HEK293 (cell line): ENCODE measurements at regions not wholly inside any gene's neighbourhood (a gene's known extent, or its start where the extent isn't known, plus 50 kb on each side); places are given as distances from the start of the nearest gene placed in this dataset.

Experiments used
- CTCF ChIA-PET: fragments of 350-600 bp; formaldehyde crosslinking; extraction: SDS; loops from one replicate; lab custom pipeline; 2021; ENCODE audit warnings: antibody characterized with exemption; lab: Yijun Ruan, JAX
- POLR2A ChIA-PET: fragments of 300-600 bp; formaldehyde crosslinking; extraction: SDS; loops from one replicate; lab custom pipeline; 2020; ENCODE audit warnings: antibody characterized with exemption, inconsistent platforms; lab: Yijun Ruan, JAX
- H3K27ac ChIP-seq: fragments of 200-500 bp; sonication (Bioruptor generic); 2 replicates; pipeline ENCODE4 v1.5.1; 2014; ENCODE audit warnings: low read depth, low read length, control low read depth, inconsistent platforms; ENCODE audit errors: extremely low read depth
- H3K36me3 ChIP-seq, 2 experiments: fragments of 200-500 bp in 1 of 2; sonication (Bioruptor generic) in 1 of 2; 1 replicate in 1 of 2; 2 replicates in 1 of 2; pipeline ENCODE4 v1.5.1; 2014 to 2017; ENCODE audit warnings: inconsistent platforms in 2 of 2, low read length in 2 of 2; ENCODE audit not compliant: control insufficient read depth in 2 of 2, insufficient read depth in 1 of 2
- H3K4me1 ChIP-seq: fragments of 200-500 bp; sonication (Bioruptor generic); 2 replicates; pipeline ENCODE4 v1.5.1; 2014; ENCODE audit warnings: mild to moderate bottlenecking, low read length, inconsistent platforms; ENCODE audit not compliant: control insufficient read depth, insufficient read depth
- H3K4me3 ChIP-seq: 2 replicates; pipeline ENCODE4 v1.5.1; 2011; ENCODE audit warnings: low read depth, mild to moderate bottlenecking, control low read depth, low read length, moderate library complexity
- H3K9me3 ChIP-seq: fragments of 200-500 bp; sonication (Bioruptor generic); 2 replicates; pipeline ENCODE4 v1.5.1; 2014; ENCODE audit warnings: low read depth, low read length, inconsistent platforms; ENCODE audit not compliant: control insufficient read depth, insufficient read depth
- ZBTB7A ChIP-seq: fragments of 450-650 bp; formaldehyde crosslinking; IDR thresholded peaks from 2 replicates; pipeline ENCODE4 v1.5.1; 2016; ENCODE audit warnings: low read depth, missing biosample characterization, missing genetic modification characterization
- ZNF16 ChIP-seq: fragments of 450-650 bp; formaldehyde crosslinking; IDR thresholded peaks from 2 replicates; pipeline ENCODE4 v1.5.1; 2016; ENCODE audit warnings: low read depth, missing biosample characterization, missing genetic modification characterization
- ZNF211 ChIP-seq: fragments of 450-650 bp; formaldehyde crosslinking; IDR thresholded peaks from 2 replicates; pipeline ENCODE4 v1.5.1; 2016; ENCODE audit warnings: low read depth, missing biosample characterization, missing genetic modification characterization
- ZNF292 ChIP-seq: fragments of 450-650 bp; formaldehyde crosslinking; IDR thresholded peaks from 2 replicates; pipeline ENCODE4 v1.5.1; 2016; ENCODE audit warnings: low read depth, missing biosample characterization, missing genetic modification characterization, borderline replicate concordance
- ZNF394 ChIP-seq: fragments of 450-650 bp; formaldehyde crosslinking; IDR thresholded peaks from 2 replicates; pipeline ENCODE4 v1.5.1; 2016; ENCODE audit warnings: missing biosample characterization, missing genetic modification characterization, mild to moderate bottlenecking, moderate library complexity, borderline replicate concordance
- ZNF48 ChIP-seq: fragments of 450-650 bp; formaldehyde crosslinking; IDR thresholded peaks from 2 replicates; pipeline ENCODE4 v1.5.1; 2016; ENCODE audit warnings: missing biosample characterization, missing genetic modification characterization
- ZXDB ChIP-seq: fragments of 450-650 bp; formaldehyde crosslinking; IDR thresholded peaks from 2 replicates; pipeline ENCODE4 v1.5.1; 2016; ENCODE audit warnings: missing biosample characterization, missing genetic modification characterization
- TF ChIP-seq, protein P1 (sequence below): fragments of 450-650 bp; formaldehyde crosslinking; IDR thresholded peaks from 2 replicates; pipeline ENCODE4 v1.5.1; 2016; ENCODE audit warnings: missing biosample characterization, missing genetic modification characterization
- TF ChIP-seq, protein P2 (sequence below): fragments of 450-650 bp; formaldehyde crosslinking; IDR thresholded peaks from 2 replicates; pipeline ENCODE4 v1.5.1; 2016; ENCODE audit warnings: missing biosample characterization, missing genetic modification characterization
- TF ChIP-seq, protein P3 (sequence below): fragments of 450-650 bp; formaldehyde crosslinking; conservative IDR thresholded peaks from 2 replicates; pipeline ENCODE4 v1.5.1; 2016; ENCODE audit warnings: low read depth, missing biosample characterization, missing genetic modification characterization

DNA sequence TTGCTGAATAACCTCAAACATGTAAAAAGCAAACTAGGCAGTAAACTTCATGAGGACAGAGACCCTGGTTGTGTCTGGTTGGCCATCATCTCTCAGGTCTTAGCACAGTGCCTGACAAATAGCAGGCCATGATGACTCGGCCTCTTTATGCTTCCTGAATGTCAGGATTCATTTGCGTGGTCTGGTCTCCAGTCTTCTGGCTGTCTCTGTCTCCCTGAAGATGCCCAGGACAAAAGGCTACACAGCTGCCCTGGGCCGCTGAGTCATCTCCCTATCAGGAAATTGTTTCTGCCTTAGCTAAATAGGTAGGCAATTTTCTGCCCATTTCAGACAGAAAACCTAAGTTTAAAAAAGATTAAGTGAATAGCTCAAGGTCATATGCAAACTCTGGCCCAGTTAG, 84.1 kb upstream of the FNDC3A start (continued):
- TF ChIP-seq ZNF292 (tag by site-specific recombination) = no peak
- TF ChIP-seq, protein P1, sequence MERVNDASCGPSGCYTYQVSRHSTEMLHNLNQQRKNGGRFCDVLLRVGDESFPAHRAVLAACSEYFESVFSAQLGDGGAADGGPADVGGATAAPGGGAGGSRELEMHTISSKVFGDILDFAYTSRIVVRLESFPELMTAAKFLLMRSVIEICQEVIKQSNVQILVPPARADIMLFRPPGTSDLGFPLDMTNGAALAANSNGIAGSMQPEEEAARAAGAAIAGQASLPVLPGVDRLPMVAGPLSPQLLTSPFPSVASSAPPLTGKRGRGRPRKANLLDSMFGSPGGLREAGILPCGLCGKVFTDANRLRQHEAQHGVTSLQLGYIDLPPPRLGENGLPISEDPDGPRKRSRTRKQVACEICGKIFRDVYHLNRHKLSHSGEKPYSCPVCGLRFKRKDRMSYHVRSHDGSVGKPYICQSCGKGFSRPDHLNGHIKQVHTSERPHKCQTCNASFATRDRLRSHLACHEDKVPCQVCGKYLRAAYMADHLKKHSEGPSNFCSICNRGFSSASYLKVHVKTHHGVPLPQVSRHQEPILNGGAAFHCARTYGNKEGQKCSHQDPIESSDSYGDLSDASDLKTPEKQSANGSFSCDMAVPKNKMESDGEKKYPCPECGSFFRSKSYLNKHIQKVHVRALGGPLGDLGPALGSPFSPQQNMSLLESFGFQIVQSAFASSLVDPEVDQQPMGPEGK (tag by site-specific recombination) = no peak
- TF ChIP-seq ZBTB7A = no peak

DNA sequence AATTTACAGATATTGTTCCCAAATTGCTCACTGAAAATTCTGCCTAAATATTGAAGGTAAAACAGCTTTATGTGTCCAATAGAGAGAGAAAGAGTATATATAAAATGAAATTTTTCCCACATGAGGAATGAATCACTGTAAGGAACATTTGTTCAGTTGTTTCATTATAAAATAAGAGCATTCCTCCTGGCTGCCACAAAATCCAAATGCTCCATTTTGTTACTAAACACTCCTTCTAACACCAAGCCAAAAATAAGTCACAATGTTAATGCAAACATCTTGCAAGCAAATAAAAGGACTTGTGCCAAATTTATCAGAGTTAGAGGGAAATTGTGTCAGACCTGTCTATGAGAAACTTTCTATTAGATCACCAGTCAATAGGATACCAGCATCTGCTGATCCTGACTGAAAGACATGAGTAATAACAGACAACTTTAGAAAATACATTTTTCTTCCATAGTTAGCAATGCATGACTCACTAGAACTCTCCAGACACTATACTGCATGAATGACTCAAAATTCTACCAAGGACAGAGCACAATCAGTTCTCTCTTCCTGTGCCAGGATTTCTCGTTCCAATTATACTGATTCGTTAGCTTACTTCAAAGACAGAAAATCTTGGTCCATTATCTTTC, 83.5 kb upstream of the FNDC3A start:
- CTCF ChIA-PET = no interaction called here

DNA sequence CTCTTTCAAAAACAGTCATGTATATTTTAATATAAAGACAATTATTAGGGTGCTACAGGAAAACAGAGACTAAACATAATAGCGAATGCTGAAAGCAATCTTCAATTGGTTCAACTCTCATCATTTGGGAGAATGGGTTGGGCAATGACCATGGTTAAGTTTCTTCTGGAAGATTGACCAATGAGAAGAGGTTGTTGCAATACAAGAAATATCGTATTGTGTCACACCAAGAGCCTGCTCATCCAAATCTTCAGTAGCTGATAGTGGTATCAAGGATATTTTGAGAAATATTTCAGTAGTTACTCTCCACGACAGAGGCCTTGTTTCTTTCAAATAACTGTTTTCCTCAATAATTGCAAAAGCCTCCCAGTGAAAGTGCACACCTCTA, 83.0 kb upstream of the FNDC3A start:
- no peak overlapping the region for H3K27ac ChIP-seq
- no peak overlapping the region for H3K4me3 ChIP-seq
- H3K36me3 ChIP-seq = no peaks in the 10 kb centered on the region
- POLR2A ChIA-PET = no interaction called here
- no peak for TF ChIP-seq ZNF394 (tag by site-specific recombination)
- CTCF ChIA-PET = interaction anchor here (0.5 kb wide), 1 partner anchor 32 kb away, joined by 3 read pairs; no protein-coding TSS in a partner anchor
- H3K9me3 ChIP-seq = no peaks in the 10 kb centered on the region
- H3K4me1 ChIP-seq = no peaks in the 10 kb centered on the region

More for the DNA sequence above, 83.5 kb upstream of the FNDC3A start:
- no peak for TF ChIP-seq ZNF48 (tag by site-specific recombination)
- no peak for TF ChIP-seq ZXDB
- TF ChIP-seq, protein P2, sequence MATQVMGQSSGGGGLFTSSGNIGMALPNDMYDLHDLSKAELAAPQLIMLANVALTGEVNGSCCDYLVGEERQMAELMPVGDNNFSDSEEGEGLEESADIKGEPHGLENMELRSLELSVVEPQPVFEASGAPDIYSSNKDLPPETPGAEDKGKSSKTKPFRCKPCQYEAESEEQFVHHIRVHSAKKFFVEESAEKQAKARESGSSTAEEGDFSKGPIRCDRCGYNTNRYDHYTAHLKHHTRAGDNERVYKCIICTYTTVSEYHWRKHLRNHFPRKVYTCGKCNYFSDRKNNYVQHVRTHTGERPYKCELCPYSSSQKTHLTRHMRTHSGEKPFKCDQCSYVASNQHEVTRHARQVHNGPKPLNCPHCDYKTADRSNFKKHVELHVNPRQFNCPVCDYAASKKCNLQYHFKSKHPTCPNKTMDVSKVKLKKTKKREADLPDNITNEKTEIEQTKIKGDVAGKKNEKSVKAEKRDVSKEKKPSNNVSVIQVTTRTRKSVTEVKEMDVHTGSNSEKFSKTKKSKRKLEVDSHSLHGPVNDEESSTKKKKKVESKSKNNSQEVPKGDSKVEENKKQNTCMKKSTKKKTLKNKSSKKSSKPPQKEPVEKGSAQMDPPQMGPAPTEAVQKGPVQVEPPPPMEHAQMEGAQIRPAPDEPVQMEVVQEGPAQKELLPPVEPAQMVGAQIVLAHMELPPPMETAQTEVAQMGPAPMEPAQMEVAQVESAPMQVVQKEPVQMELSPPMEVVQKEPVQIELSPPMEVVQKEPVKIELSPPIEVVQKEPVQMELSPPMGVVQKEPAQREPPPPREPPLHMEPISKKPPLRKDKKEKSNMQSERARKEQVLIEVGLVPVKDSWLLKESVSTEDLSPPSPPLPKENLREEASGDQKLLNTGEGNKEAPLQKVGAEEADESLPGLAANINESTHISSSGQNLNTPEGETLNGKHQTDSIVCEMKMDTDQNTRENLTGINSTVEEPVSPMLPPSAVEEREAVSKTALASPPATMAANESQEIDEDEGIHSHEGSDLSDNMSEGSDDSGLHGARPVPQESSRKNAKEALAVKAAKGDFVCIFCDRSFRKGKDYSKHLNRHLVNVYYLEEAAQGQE (tag by site-specific recombination) = 0 out of 2 replicates have a peak, but pooled peaks have one; percentile 31
- no peak for TF ChIP-seq ZNF16
- TF ChIP-seq, protein P3, sequence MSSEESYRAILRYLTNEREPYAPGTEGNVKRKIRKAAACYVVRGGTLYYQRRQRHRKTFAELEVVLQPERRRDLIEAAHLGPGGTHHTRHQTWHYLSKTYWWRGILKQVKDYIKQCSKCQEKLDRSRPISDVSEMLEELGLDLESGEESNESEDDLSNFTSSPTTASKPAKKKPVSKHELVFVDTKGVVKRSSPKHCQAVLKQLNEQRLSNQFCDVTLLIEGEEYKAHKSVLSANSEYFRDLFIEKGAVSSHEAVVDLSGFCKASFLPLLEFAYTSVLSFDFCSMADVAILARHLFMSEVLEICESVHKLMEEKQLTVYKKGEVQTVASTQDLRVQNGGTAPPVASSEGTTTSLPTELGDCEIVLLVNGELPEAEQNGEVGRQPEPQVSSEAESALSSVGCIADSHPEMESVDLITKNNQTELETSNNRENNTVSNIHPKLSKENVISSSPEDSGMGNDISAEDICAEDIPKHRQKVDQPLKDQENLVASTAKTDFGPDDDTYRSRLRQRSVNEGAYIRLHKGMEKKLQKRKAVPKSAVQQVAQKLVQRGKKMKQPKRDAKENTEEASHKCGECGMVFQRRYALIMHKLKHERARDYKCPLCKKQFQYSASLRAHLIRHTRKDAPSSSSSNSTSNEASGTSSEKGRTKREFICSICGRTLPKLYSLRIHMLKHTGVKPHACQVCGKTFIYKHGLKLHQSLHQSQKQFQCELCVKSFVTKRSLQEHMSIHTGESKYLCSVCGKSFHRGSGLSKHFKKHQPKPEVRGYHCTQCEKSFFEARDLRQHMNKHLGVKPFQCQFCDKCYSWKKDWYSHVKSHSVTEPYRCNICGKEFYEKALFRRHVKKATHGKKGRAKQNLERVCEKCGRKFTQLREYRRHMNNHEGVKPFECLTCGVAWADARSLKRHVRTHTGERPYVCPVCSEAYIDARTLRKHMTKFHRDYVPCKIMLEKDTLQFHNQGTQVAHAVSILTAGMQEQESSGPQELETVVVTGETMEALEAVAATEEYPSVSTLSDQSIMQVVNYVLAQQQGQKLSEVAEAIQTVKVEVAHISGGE (tag by site-specific recombination) = no peak
- no peak for TF ChIP-seq ZNF211 (tag by site-specific recombination)
- Histone ChIP-seq H3K4me1 (no peaks in the 10 kb centered on the region), H3K27ac (no peak overlapping the region), H3K4me3 (no peak overlapping the region), H3K36me3 (no peaks in the 10 kb centered on the region), H3K9me3 (no peaks in the 10 kb centered on the region)
- POLR2A ChIA-PET = no interaction called here
